Tibial nerve (tissue), 4 donors: ENCODE measurements at regions not wholly inside any gene's neighbourhood (a gene's known extent, or its start where the extent isn't known, plus 50 kb on each side); places are given as distances from the start of the nearest gene placed in this dataset.

Source experiments
- EP300 ChIP-seq, 2 donors: sonication (generic); formaldehyde crosslinking; IDR thresholded peaks; one replicate each; pipeline ENCODE4 v1.6.1; 2017; ENCODE audit warnings: antibody characterized with exemption in 2 of 2, mild to moderate bottlenecking in 1 of 2
- POLR2A ChIP-seq, 2 donors: fragments of 450-650 bp; IDR thresholded peaks; one replicate each; pipeline ENCODE4 v1.6.1; 2017; ENCODE audit warnings: antibody characterized with exemption in 2 of 2, mild to moderate bottlenecking in 2 of 2, moderate library complexity in 2 of 2
- TF ChIP-seq, protein P1 (sequence below), 5 experiments: fragments of 200-600 bp in 3 of 5; fragments of 450-650 bp in 2 of 5; sonication (generic) in 3 of 5; IDR thresholded peaks; one replicate each; pipeline ENCODE4 v1.5.1; 2016 to 2019; ENCODE audit warnings: antibody characterized with exemption in 5 of 5, mild to moderate bottlenecking in 3 of 5, moderate library complexity in 2 of 5

DNA sequence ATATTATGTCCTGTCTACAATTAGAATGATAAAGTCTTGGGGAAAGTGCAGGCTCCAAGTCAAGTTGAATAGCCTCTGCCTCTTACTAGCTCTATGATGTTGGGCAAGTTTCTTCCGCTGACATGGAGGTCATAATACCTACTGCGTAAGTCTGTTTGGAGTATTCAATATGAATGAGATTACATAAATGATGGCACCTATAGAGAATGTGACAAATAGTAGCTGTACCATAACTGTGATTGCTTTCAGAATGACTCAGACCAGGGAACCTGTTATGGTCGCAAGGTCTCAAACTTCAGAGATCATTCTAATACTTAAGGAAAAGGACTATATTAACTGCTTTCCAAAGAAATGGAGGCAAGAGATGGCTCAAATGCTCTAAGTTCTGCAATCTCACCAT lies 94.0 kb upstream of the ABCA1 start:
- TF ChIP-seq, protein P1, sequence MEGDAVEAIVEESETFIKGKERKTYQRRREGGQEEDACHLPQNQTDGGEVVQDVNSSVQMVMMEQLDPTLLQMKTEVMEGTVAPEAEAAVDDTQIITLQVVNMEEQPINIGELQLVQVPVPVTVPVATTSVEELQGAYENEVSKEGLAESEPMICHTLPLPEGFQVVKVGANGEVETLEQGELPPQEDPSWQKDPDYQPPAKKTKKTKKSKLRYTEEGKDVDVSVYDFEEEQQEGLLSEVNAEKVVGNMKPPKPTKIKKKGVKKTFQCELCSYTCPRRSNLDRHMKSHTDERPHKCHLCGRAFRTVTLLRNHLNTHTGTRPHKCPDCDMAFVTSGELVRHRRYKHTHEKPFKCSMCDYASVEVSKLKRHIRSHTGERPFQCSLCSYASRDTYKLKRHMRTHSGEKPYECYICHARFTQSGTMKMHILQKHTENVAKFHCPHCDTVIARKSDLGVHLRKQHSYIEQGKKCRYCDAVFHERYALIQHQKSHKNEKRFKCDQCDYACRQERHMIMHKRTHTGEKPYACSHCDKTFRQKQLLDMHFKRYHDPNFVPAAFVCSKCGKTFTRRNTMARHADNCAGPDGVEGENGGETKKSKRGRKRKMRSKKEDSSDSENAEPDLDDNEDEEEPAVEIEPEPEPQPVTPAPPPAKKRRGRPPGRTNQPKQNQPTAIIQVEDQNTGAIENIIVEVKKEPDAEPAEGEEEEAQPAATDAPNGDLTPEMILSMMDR (IDR thresholded peaks at IDR 0.05) = no peak
- no peak for TF ChIP-seq POLR2A (IDR thresholded peaks at IDR 0.05)
- no peak for TF ChIP-seq EP300 (IDR thresholded peaks at IDR 0.05)
